Esophagus muscularis mucosa (tissue), 4 donors: ENCODE measurements at regions not wholly inside any gene's neighbourhood (a gene's known extent, or its start where the extent isn't known, plus 50 kb on each side); places are given as distances from the start of the nearest gene placed in this dataset.

ENCODE experiments used
- DNase-seq: peaks from one replicate; pipeline ENCODE4 v3.0.0-alpha.2; 2017; ENCODE audit errors: extremely low spot score
- H3K27ac ChIP-seq, 4 donors: fragments of 200-600 bp; sonication (generic); replicated peaks in 1 of 4; 1 replicate in 3 of 4; 2 replicates in 1 of 4; pipeline ENCODE4 v1.5.1; 2016 to 2019; ENCODE audit warnings: mild to moderate bottlenecking in 1 of 4
- H3K27me3 ChIP-seq, 4 donors: fragments of 200-600 bp; sonication (generic); one replicate each; pipeline versions ENCODE4 v1.5.1 to v1.6.0; 2016 to 2019
- H3K36me3 ChIP-seq, 4 donors: fragments of 200-600 bp; sonication (generic); one replicate each; pipeline ENCODE4 v1.5.1; 2016 to 2019
- H3K4me1 ChIP-seq, 4 donors: fragments of 200-600 bp; sonication (generic); one replicate each; pipeline ENCODE4 v1.5.1; 2016 to 2019
- H3K4me3 ChIP-seq, 4 donors: fragments of 200-600 bp; sonication (generic); 1 replicate in 2 of 4; 2 replicates in 2 of 4; pipeline ENCODE4 v1.5.1; 2016 to 2019; ENCODE audit warnings: mild to moderate bottlenecking in 4 of 4, moderate library complexity in 1 of 4
- H3K9me3 ChIP-seq, 4 donors: fragments of 200-600 bp; sonication (generic); 1 replicate in 3 of 4; 2 replicates in 1 of 4; pipeline ENCODE4 v1.5.1; 2016 to 2019
- CTCF ChIP-seq, 3 experiments: fragments of 200-600 bp in 2 of 3; fragments of 450-650 bp in 1 of 3; sonication (generic) in 2 of 3; IDR thresholded peaks; one replicate each; pipeline ENCODE4 v1.5.1; 2017 to 2019; ENCODE audit warnings: antibody characterized with exemption in 3 of 3, mild to moderate bottlenecking in 2 of 3, moderate library complexity in 1 of 3
- EP300 ChIP-seq: sonication (generic); formaldehyde crosslinking; IDR thresholded peaks from one replicate; pipeline ENCODE4 v1.6.1; 2017; ENCODE audit warnings: antibody characterized with exemption
- POLR2A ChIP-seq: fragments of 450-650 bp; IDR thresholded peaks from one replicate; pipeline ENCODE4 v1.6.1; 2017; ENCODE audit warnings: antibody characterized with exemption, moderate library complexity, mild to moderate bottlenecking, low read depth
- POLR2AphosphoS5 ChIP-seq, 2 donors: sonication (generic); formaldehyde crosslinking; IDR thresholded peaks; one replicate each; pipeline ENCODE4 v1.6.1; 2017; ENCODE audit warnings: antibody characterized with exemption in 2 of 2
- WGBS: methylation state at CpG from one replicate; pipeline ENCODE4 v1.1.5; 2018; 5-methylcytosine and 5-hydroxymethylcytosine counted together
- intact Hi-C: fragments of 100-400 bp; cut with DNase I; formaldehyde crosslinking; loops from one replicate; pipeline ENCODE4 v1.15.1; 2023

- peak overlapping the region; percentile 20 to 46 (median 45) for H3K27ac ChIP-seq
- WGBS: 30% methylated on average over 1 of the region's 1 CpG
Measured at GRCh38 chr1:39117899-39118450, 86.5 kb upstream of the MACF1 start.

GRCh38 chr1:39122056-39122455 is 82.4 kb upstream of the MACF1 start:
- H3K27me3 ChIP-seq: no peaks in the 10 kb centered on the region
- peaks cover 23 to 40% (median 25%) of the 10 kb centered on the region in 4 donors for H3K4me1 ChIP-seq
- no peak for DNase-seq
- no peak overlapping the region for H3K27ac ChIP-seq
- TF ChIP-seq POLR2AphosphoS5 (IDR thresholded peaks at IDR 0.05) (no peak), POLR2A (no peak), EP300 (no peak), CTCF (IDR thresholded peaks at IDR 0.05) (no peak)
- intact Hi-C loops: no loop called here
- WGBS: 85% methylated on average over 6 of the region's 6 CpGs
- H3K9me3 ChIP-seq: no peaks in the 10 kb centered on the region
- H3K4me3 ChIP-seq: no peak overlapping the region
- peaks cover 0 to 28% (median 10%) of the 10 kb centered on the region in 4 donors for H3K36me3 ChIP-seq

More at GRCh38 chr1:39117899-39118450, 86.5 kb upstream of the MACF1 start:
- TF ChIP-seq POLR2AphosphoS5 (IDR thresholded peaks at IDR 0.05): no peak
- TF ChIP-seq POLR2A: no peak
- no peak for TF ChIP-seq EP300
- TF ChIP-seq CTCF (IDR thresholded peaks at IDR 0.05): no peak
- intact Hi-C loops: no loop called here
- Histone ChIP-seq H3K36me3 (peaks cover 0 to 11% (median 6%) of the 10 kb centered on the region in 4 donors), H3K27me3 (no peaks in the 10 kb centered on the region), H3K9me3 (no peaks in the 10 kb centered on the region), H3K4me1 (peaks cover 44 to 68% (median 56%) of the 10 kb centered on the region in 4 donors), H3K4me3 (no peak overlapping the region)
- no peak for DNase-seq

DNA sequence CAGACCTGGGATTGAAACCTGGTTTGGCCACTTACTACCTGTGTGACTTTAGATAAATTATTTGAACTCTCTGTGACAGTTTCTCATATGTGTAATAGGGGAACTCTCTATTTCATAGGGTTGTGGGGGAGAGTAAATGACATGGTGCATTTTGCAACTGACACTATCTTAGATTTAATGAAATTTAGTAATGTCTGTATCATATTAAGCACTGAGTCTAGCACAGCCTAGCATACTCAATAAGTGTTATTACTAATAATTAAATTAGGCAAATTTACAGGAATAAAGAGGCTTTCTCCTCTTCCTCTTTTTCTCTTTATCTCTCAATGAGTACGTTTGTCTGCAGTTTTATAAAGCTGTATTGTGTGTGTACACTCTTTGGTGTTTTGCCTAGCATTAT is 80.2 kb upstream of the MACF1 start:
- Histone ChIP-seq H3K4me3 (no peak overlapping the region), H3K27me3 (no peaks in the 10 kb centered on the region), H3K36me3 (peaks cover 0 to 28% (median 10%) of the 10 kb centered on the region in 4 donors), H3K9me3 (no peaks in the 10 kb centered on the region), H3K27ac (no peak overlapping the region), H3K4me1 (peaks cover 27 to 46% (median 30%) of the 10 kb centered on the region in 4 donors)
- no peak for DNase-seq
- no peak for TF ChIP-seq POLR2AphosphoS5 (IDR thresholded peaks at IDR 0.05)
- TF ChIP-seq POLR2A: no peak
- no peak for TF ChIP-seq EP300
- TF ChIP-seq CTCF (IDR thresholded peaks at IDR 0.05): no peak
- 71% methylated on average over 1 of the region's 1 CpG for WGBS
- intact Hi-C loops: no loop called here

GRCh38 chr1:39127513-39127912 is 77.0 kb upstream of the MACF1 start:
- peaks cover 51 to 68% (median 61%) of the 10 kb centered on the region in 4 donors for H3K4me1 ChIP-seq
- H3K27ac ChIP-seq: peak overlapping the region; percentile 59 to 69 (median 62)
- intact Hi-C loops: no loop called here
- no peak overlapping the region for H3K4me3 ChIP-seq
- H3K36me3 ChIP-seq: peaks cover 0 to 25% (median 5%) of the 10 kb centered on the region in 4 donors
- no peaks in the 10 kb centered on the region for H3K27me3 ChIP-seq
- no peak for DNase-seq
- no peaks in the 10 kb centered on the region for H3K9me3 ChIP-seq
- TF ChIP-seq POLR2A: no peak
- peak in 1 of 2 donors; percentile 56 for TF ChIP-seq POLR2AphosphoS5 (IDR thresholded peaks at IDR 0.05)

DNA sequence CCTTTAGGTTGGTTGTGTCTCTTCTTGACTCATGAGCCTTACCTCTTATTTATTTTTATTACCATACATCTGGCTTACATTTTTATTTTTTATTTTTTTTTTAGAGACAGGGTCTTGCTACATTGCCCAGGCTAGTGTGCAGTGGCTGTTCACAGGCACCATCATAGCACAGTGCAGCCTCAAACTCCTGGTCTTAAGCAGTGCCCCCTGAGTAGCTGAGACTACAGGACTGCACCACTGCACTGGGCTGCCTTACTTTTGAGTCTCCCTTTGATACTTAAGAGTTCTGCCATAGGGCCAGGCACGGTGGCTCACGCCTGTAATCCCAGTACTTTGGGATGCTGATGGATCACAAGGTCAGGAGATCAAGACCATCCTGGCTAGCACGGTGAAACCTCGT is 76.4 kb upstream of the MACF1 start:
- TF ChIP-seq EP300 (no peak), POLR2A (no peak), CTCF (IDR thresholded peaks at IDR 0.05) (no peak), POLR2AphosphoS5 (IDR thresholded peaks at IDR 0.05) (no peak)
- intact Hi-C loops: no loop called here
- H3K4me3 ChIP-seq: no peak overlapping the region
- H3K27me3 ChIP-seq: no peaks in the 10 kb centered on the region
- peaks cover 55 to 73% (median 67%) of the 10 kb centered on the region in 4 donors for H3K4me1 ChIP-seq
- peaks cover 0 to 20% (median 2%) of the 10 kb centered on the region in 4 donors for H3K36me3 ChIP-seq
- H3K27ac ChIP-seq: peak overlapping the region; percentile 59 to 69 (median 62)
- 68% methylated on average over 4 of the region's 4 CpGs for WGBS
- no peak for DNase-seq
- H3K9me3 ChIP-seq: no peaks in the 10 kb centered on the region
